ENCODE measurements at regions not wholly inside any gene's neighbourhood (a gene's known extent, or its start where the extent isn't known, plus 50 kb on each side); places are given as distances from the start of the nearest gene placed in this dataset.

DNA sequence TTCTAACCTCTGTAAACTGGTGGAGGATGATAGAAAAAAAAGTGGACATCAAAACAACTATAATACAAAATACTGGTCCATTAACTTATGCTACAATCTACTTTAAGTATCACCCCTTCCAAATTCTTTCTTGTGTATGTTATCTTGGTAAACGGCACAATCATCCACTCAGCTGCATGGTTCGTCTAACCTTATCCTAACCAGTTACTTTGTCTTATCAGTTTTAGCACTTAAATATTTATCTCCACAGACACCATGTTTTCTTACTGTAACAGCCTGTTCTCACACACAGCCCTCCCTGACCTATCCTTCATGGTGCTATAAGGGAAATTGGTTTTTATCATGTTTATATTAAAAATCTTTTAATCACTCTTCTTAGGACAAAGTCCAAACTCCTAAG lies 157.2 kb downstream of the PTGER3 start:
- TF ChIP-seq, protein P1, sequence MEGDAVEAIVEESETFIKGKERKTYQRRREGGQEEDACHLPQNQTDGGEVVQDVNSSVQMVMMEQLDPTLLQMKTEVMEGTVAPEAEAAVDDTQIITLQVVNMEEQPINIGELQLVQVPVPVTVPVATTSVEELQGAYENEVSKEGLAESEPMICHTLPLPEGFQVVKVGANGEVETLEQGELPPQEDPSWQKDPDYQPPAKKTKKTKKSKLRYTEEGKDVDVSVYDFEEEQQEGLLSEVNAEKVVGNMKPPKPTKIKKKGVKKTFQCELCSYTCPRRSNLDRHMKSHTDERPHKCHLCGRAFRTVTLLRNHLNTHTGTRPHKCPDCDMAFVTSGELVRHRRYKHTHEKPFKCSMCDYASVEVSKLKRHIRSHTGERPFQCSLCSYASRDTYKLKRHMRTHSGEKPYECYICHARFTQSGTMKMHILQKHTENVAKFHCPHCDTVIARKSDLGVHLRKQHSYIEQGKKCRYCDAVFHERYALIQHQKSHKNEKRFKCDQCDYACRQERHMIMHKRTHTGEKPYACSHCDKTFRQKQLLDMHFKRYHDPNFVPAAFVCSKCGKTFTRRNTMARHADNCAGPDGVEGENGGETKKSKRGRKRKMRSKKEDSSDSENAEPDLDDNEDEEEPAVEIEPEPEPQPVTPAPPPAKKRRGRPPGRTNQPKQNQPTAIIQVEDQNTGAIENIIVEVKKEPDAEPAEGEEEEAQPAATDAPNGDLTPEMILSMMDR (IDR thresholded peaks at IDR 0.05), result no peak
- no peak for TF ChIP-seq POLR2AphosphoS5 (IDR thresholded peaks at IDR 0.05)

Measured in gastroesophageal sphincter (tissue), 3 donors.